Left hindlimb (tissue), 1 donor: ENCODE measurements at regions not wholly inside any gene's neighbourhood (a gene's known extent, or its start where the extent isn't known, plus 50 kb on each side); places are given as distances from the start of the nearest gene placed in this dataset.
"Not testable (repeated sequence)": the region's sequence is repeated elsewhere in the genome, so short reads cannot be mapped to it uniquely, and the experiment has no call there.

Experiments
- DNase-seq: peaks from one replicate; pipeline ENCODE4 v3.0.0-alpha.2; 2018

- no peak for DNase-seq
Measured at GRCh38 chr7:86366946-86367345, 276.8 kb upstream of the GRM3 start.

GRCh38 chr7:86340407-86340806 is 303.3 kb upstream of the GRM3 start:
- DNase-seq: not testable (repeated sequence)

GRCh38 chr7:86339051-86339450 is 304.7 kb upstream of the GRM3 start:
- no peak for DNase-seq

GRCh38 chr7:86328801-86329433 is 314.8 kb upstream of the GRM3 start:
- DNase-seq: no peak

GRCh38 chr7:86326847-86327246 is 316.9 kb upstream of the GRM3 start:
- no peak for DNase-seq

GRCh38 chr7:86320889-86321288 is 322.8 kb upstream of the GRM3 start:
- DNase-seq: no peak

- DNase-seq: no peak
Measured at GRCh38 chr7:86320341-86320740, 323.4 kb upstream of the GRM3 start.

- DNase-seq: no peak
Measured at GRCh38 chr7:86313842-86314241, 329.9 kb upstream of the GRM3 start.

- no peak for DNase-seq
Measured at GRCh38 chr7:86301301-86301700, 342.4 kb upstream of the GRM3 start.

GRCh38 chr7:86295526-86295925 is 348.2 kb upstream of the GRM3 start:
- DNase-seq: no peak

- DNase-seq: peak; percentile 18
Measured at GRCh38 chr7:86282014-86282682, 361.6 kb upstream of the GRM3 start.

GRCh38 chr7:86280150-86280549 is 363.6 kb upstream of the GRM3 start:
- no peak for DNase-seq

- DNase-seq: no peak
Measured at GRCh38 chr7:86262781-86263180, 380.9 kb upstream of the GRM3 start.

GRCh38 chr7:86257894-86258293 is 385.8 kb upstream of the GRM3 start:
- DNase-seq: no peak

GRCh38 chr7:86252406-86252805 is 391.3 kb upstream of the GRM3 start:
- DNase-seq: no peak

GRCh38 chr7:86248977-86249376 is 394.7 kb upstream of the GRM3 start:
- no peak for DNase-seq

GRCh38 chr7:86243171-86243570 is 400.5 kb upstream of the GRM3 start:
- DNase-seq: no peak

- DNase-seq: no peak
Measured at GRCh38 chr7:86226191-86226590, 417.5 kb upstream of the GRM3 start.

GRCh38 chr7:86222806-86223205 is 420.9 kb upstream of the GRM3 start:
- no peak for DNase-seq

- no peak for DNase-seq
Measured at GRCh38 chr7:86214734-86215133, 429.0 kb upstream of the GRM3 start.

- no peak for DNase-seq
Measured at GRCh38 chr7:86212976-86213375, 430.7 kb upstream of the GRM3 start.

GRCh38 chr7:86209036-86209435 is 434.7 kb upstream of the GRM3 start:
- DNase-seq: no peak

GRCh38 chr7:86207740-86208139 is 436.0 kb upstream of the GRM3 start:
- DNase-seq: no peak

GRCh38 chr7:86202833-86203232 is 440.9 kb upstream of the GRM3 start:
- DNase-seq: no peak

- DNase-seq: no peak
Measured at GRCh38 chr7:86201767-86202166, 441.9 kb upstream of the GRM3 start.
